Mesothelial cell of epicardium (in vitro differentiated cells): ENCODE measurements at regions not wholly inside any gene's neighbourhood (a gene's known extent, or its start where the extent isn't known, plus 50 kb on each side); places are given as distances from the start of the nearest gene placed in this dataset.

Experiments
- DNase-seq, 2 experiments: peaks; one replicate each; pipeline ENCODE4 v3.0.0; 2021; ENCODE audit warnings: low spot score in 2 of 2; ENCODE audit not compliant: unreplicated experiment in 2 of 2
- H3K27ac Mint-ChIP-seq: 2 replicates; pipeline ENCODE4 v1.8.0; 2021; ENCODE audit warnings: mixed read lengths
- H3K27me3 Mint-ChIP-seq: 2 replicates; pipeline ENCODE4 v1.8.0; 2021; ENCODE audit warnings: low read depth, mixed read lengths
- H3K36me3 Mint-ChIP-seq: 2 replicates; pipeline ENCODE4 v1.8.0; 2021; ENCODE audit warnings: mixed read lengths
- H3K4me1 Mint-ChIP-seq: 2 replicates; pipeline ENCODE4 v1.8.0; 2021; ENCODE audit warnings: mixed read lengths
- H3K4me3 Mint-ChIP-seq: 2 replicates; pipeline ENCODE4 v1.8.0; 2021; ENCODE audit warnings: mild to moderate bottlenecking, moderate library complexity, mixed read lengths
- H3K9me3 Mint-ChIP-seq: 2 replicates; pipeline ENCODE4 v1.8.0; 2021; ENCODE audit warnings: mixed read lengths
- TF ChIP-seq, protein P1 (sequence below): fragments of 200-600 bp; sonication (generic); IDR thresholded peaks from one replicate; pipeline ENCODE4 v1.5.0; 2021; ENCODE audit warnings: antibody characterized with exemption; ENCODE audit not compliant: unreplicated experiment

DNA sequence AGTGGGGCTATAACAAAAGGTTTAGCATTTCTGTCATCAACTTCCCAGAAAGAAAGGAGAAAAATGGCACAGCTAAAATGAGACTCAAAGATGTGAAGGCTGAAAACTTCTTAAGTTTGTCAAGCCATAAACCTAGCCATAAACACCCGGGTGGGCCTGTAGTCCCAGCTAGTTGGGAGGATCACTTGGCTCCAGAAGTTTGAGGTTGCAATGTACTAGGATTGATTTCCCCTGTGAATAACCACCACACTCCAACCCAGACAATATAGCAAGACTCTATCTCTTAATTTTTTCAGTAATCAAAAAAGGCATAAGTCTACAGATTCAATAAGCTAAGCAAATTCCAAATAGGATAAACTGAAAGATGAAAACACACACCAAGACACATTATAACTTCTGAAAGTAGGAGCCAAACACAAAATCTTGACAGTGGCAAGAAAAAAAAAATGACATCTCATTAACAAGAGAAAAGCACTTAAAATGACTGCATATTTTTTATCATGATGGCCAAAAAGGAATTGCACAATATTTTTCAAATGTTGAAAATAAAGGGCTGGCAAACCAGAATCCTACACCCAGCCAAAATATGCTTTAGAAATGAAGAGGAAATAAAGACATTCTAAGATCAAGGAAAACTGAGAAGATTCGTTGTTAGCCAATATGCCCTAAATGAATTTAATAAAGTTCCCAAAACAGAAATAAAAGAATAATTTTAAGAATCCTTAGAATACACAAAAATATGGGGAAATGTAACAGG lies 308.4 kb downstream of the BRINP1 start:
- no peak overlapping the region for H3K27ac Mint-ChIP-seq
- no peaks in the 10 kb centered on the region for H3K4me1 Mint-ChIP-seq
- TF ChIP-seq, protein P1, sequence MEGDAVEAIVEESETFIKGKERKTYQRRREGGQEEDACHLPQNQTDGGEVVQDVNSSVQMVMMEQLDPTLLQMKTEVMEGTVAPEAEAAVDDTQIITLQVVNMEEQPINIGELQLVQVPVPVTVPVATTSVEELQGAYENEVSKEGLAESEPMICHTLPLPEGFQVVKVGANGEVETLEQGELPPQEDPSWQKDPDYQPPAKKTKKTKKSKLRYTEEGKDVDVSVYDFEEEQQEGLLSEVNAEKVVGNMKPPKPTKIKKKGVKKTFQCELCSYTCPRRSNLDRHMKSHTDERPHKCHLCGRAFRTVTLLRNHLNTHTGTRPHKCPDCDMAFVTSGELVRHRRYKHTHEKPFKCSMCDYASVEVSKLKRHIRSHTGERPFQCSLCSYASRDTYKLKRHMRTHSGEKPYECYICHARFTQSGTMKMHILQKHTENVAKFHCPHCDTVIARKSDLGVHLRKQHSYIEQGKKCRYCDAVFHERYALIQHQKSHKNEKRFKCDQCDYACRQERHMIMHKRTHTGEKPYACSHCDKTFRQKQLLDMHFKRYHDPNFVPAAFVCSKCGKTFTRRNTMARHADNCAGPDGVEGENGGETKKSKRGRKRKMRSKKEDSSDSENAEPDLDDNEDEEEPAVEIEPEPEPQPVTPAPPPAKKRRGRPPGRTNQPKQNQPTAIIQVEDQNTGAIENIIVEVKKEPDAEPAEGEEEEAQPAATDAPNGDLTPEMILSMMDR, result no peak
- no peak overlapping the region for H3K4me3 Mint-ChIP-seq
- no peak for DNase-seq
- peaks cover 3% of the 10 kb centered on the region for H3K27me3 Mint-ChIP-seq
- H3K36me3 Mint-ChIP-seq, result no peaks in the 10 kb centered on the region
- no peaks in the 10 kb centered on the region for H3K9me3 Mint-ChIP-seq

DNA sequence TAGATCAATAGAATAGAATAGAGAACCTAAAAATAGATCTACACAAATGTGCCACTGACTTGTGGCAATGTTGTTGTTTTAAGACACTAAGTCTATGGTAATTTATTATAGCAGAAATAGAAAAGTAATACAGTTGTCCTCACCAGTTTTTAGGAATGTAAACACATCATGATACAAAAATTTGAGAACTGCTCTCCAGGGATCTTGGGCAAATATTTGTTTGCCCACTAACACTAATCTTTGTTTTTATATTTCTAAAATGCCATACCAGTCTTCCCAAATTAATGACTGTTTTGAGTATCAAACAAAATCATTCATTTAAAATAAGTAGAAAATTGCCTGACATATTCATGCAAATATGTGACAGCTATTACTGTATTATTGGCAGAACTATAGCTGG lies 297.6 kb downstream of the BRINP1 start:
- no peak overlapping the region for H3K27ac Mint-ChIP-seq
- TF ChIP-seq, protein P1, result no peak
- peaks cover 14% of the 10 kb centered on the region for H3K9me3 Mint-ChIP-seq
- no peak for DNase-seq
- no peak overlapping the region for H3K4me3 Mint-ChIP-seq
- H3K4me1 Mint-ChIP-seq, result no peaks in the 10 kb centered on the region
- no peaks in the 10 kb centered on the region for H3K36me3 Mint-ChIP-seq
- peaks cover 3% of the 10 kb centered on the region for H3K27me3 Mint-ChIP-seq

DNA sequence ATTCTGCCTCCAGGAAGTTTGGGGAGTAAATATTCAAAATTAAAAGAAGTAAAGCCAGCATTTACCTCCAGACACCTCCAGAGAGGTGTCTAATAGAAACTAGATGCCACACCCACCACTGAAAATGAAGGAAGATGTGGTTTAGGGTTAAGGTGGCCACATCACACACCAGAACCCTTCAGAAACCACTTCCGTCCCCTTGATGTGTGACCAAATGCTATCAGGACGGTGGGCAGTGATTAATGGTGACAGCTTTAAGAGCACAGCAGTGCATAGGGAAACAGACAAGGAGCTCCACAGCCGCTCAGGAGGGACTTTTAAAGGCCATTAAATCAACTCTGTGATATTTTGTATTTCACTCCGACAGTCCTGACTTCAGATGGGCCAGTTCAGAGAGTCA lies 295.2 kb downstream of the BRINP1 start:
- no peak for DNase-seq
- H3K4me3 Mint-ChIP-seq, result no peak overlapping the region
- no peaks in the 10 kb centered on the region for H3K4me1 Mint-ChIP-seq
- TF ChIP-seq, protein P1, result no peak
- peaks cover 5% of the 10 kb centered on the region for H3K9me3 Mint-ChIP-seq
- no peaks in the 10 kb centered on the region for H3K36me3 Mint-ChIP-seq
- H3K27me3 Mint-ChIP-seq, result peaks cover 11% of the 10 kb centered on the region
- H3K27ac Mint-ChIP-seq, result no peak overlapping the region

DNA sequence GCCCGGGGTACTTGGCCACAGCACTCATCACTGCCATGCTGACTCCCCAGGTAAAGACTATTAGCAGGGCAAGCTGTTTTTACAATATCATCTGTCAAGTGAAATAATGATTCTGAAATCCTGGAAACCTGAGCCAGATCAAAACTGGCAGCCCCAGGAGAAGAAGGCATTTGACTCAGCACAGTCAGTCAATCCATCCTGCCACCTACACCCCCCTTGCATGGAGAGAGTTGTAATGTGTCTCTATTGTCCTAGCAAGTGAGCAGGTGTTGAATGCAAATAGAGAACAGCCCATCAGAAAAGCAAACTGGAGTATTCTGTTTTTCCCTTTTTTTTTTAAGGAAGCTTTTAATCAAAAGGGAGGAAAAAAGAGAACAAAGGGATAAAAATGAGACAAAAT lies 291.2 kb downstream of the BRINP1 start:
- Mint-ChIP-seq H3K9me3 (no peaks in the 10 kb centered on the region), H3K27me3 (peaks cover 13% of the 10 kb centered on the region), H3K27ac (no peak overlapping the region), H3K4me1 (no peaks in the 10 kb centered on the region), H3K36me3 (no peaks in the 10 kb centered on the region), H3K4me3 (no peak overlapping the region)
- DNase-seq, result no peak
- TF ChIP-seq, protein P1, result no peak

DNA sequence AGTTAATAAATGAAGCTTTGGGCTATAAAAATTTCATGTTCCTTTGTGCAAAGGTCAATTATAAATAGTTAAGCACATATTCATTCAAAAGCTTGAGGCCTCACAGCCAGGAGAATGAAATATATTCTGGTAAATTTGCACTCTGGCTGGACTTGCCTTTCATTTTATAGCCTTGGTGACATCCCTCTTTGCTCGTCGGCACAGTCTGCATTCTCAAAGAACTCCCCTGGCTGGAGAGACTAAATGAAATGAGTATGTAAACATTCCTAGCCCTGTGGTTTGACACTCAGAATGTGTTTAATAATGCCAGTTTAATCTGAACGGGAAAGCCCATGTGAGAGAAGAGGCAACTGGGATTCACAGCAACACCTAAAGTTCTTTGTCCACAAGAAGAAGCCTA lies 285.6 kb downstream of the BRINP1 start:
- Mint-ChIP-seq H3K4me3 (no peak overlapping the region), H3K27ac (no peak overlapping the region), H3K27me3 (peaks cover 3% of the 10 kb centered on the region), H3K4me1 (no peaks in the 10 kb centered on the region), H3K36me3 (no peaks in the 10 kb centered on the region), H3K9me3 (no peaks in the 10 kb centered on the region)
- DNase-seq, result no peak
- TF ChIP-seq, protein P1, result no peak
